ENCODE measurements at regions not wholly inside any gene's neighbourhood (a gene's known extent, or its start where the extent isn't known, plus 50 kb on each side); places are given as distances from the start of the nearest gene placed in this dataset.

DNA sequence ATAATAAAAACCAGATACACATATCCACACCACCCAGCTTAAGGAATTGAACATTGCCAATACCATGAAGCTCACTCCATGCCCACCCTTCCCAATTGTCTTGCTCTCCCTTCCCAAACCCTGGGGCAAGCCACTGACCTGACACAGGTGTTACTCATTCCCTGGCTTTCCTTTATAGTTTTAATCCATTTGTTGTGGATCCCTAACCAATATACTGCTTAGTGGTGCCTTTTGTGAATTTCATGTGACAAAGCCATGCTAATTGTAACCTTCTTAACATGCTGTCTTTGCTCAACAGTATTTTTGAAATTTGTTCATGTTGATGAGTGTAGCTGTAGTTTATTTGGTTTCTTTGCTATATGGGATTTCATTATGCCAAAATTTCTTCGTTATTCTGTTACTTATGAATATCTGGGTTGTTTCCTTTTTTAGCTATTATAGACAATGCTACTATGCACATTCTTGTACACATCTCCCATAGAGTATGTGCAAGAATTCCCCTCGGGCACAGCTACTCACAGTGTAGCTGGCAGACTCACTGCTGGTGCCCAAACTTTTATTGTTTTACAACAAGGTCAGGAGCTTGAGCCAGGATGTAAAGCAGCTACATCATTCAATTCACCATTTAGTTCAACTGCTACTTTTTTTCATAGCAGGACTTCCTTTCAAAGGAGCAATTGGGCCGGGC, 90.8 kb upstream of the ATL2 start:
- TF ChIP-seq FOXK2 (IDR thresholded peaks at IDR 0.05), result no peak
- TF ChIP-seq, protein P1, sequence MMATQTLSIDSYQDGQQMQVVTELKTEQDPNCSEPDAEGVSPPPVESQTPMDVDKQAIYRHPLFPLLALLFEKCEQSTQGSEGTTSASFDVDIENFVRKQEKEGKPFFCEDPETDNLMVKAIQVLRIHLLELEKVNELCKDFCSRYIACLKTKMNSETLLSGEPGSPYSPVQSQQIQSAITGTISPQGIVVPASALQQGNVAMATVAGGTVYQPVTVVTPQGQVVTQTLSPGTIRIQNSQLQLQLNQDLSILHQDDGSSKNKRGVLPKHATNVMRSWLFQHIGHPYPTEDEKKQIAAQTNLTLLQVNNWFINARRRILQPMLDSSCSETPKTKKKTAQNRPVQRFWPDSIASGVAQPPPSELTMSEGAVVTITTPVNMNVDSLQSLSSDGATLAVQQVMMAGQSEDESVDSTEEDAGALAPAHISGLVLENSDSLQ (IDR thresholded peaks at IDR 0.05), result no peak
- TF ChIP-seq ARNT (IDR thresholded peaks at IDR 0.05), result no peak
- no peak for TF ChIP-seq L3MBTL2 (conservative IDR thresholded peaks at IDR 0.05)
- TF ChIP-seq TARDBP (IDR thresholded peaks at IDR 0.05), result no peak
- TF ChIP-seq FOXA1 (IDR thresholded peaks at IDR 0.05), result no peak

All from HEK293T (cell line).